ENCODE measurements at regions not wholly inside any gene's neighbourhood (a gene's known extent, or its start where the extent isn't known, plus 50 kb on each side); places are given as distances from the start of the nearest gene placed in this dataset.

DNA sequence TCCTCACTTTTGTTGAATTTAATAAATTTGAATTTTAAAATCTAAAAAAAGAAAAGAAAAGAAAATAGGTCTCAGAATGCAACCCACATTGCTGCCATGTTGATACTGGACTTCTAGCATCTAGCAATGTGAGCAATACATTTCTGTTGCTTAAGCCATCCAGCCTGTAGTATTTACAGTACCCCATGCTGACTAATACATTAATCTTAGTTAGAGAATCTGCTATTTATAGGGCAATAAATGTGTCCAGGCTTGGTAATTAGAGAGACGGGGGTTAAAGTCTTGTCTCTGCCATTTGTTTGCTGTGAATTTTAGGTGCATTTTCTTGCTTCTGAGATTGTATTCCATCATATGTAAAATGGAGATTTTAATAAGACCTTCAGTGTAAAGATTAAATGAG, 471.3 kb downstream of the DHX35 start:
- TF ChIP-seq, protein P1, sequence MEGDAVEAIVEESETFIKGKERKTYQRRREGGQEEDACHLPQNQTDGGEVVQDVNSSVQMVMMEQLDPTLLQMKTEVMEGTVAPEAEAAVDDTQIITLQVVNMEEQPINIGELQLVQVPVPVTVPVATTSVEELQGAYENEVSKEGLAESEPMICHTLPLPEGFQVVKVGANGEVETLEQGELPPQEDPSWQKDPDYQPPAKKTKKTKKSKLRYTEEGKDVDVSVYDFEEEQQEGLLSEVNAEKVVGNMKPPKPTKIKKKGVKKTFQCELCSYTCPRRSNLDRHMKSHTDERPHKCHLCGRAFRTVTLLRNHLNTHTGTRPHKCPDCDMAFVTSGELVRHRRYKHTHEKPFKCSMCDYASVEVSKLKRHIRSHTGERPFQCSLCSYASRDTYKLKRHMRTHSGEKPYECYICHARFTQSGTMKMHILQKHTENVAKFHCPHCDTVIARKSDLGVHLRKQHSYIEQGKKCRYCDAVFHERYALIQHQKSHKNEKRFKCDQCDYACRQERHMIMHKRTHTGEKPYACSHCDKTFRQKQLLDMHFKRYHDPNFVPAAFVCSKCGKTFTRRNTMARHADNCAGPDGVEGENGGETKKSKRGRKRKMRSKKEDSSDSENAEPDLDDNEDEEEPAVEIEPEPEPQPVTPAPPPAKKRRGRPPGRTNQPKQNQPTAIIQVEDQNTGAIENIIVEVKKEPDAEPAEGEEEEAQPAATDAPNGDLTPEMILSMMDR (IDR thresholded peaks at IDR 0.05; ENCODE audit: insufficient read depth, missing control alignments): no peak
- FAIRE-seq (no peak), DNase-seq (ENCODE audit: insufficient read length, low spot score) (no peak)

DNA sequence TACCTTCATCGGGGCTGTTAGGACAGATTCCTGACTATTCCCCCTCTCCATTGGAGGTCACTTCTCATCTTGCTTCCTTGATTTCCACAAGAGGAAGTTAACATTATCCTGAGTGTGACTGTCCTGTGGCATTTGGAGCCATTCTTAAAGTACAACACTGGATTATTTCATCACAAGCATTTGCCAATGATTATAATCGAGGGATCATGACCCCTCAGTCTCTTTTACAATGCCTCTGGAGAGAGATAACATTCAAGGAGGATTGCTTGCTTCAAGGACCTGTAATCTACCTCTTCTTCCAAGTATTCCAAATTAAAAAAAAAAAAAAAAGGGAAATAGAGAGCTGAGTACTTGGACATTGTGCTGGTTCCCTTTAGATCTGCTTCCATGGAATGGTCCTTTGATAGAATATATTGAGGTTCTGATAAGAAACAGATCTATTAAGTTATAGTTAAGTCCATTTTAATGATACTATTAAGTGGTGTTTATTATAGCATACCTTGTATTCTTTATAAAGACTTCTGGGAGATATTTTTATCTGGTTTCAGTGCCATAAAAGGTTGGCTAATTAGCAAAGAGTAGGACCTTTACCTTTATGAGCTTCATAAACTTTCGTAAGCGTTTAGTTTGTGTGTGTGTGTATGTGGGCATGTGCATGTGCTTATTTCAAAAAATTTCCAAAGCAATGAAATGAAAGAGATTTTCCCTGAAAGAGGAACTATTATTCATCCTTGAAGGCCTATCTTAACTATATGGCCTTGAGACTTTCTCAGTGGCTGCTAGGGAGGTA, 469.1 kb downstream of the DHX35 start:
- FAIRE-seq (no peak), DNase-seq (ENCODE audit: insufficient read length, low spot score) (no peak)
- TF ChIP-seq, protein P1 (IDR thresholded peaks at IDR 0.05; ENCODE audit: insufficient read depth, missing control alignments): no peak

DNA sequence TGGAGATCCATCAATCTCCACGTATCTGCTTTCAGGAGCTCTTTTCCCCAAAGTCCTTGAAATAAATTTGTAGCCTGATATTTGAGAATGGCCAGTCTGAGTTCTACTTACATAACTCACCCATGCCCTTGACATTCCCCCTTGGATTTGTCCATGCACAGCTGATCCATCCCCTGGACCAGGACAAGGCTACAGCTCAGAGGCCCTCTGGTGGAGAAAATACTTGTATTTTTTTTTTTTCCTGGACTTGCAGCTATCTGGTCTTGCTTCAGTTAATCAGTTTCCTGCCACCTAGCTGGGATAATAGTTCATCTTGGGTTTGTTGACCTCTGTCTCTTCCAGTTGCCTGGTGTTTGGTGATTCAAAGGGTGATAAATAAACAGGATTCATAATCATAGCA, 467.6 kb downstream of the DHX35 start:
- DNase-seq (ENCODE audit: insufficient read length, low spot score): no peak
- TF ChIP-seq, protein P1 (IDR thresholded peaks at IDR 0.05; ENCODE audit: insufficient read depth, missing control alignments): no peak
- no peak for FAIRE-seq

DNA sequence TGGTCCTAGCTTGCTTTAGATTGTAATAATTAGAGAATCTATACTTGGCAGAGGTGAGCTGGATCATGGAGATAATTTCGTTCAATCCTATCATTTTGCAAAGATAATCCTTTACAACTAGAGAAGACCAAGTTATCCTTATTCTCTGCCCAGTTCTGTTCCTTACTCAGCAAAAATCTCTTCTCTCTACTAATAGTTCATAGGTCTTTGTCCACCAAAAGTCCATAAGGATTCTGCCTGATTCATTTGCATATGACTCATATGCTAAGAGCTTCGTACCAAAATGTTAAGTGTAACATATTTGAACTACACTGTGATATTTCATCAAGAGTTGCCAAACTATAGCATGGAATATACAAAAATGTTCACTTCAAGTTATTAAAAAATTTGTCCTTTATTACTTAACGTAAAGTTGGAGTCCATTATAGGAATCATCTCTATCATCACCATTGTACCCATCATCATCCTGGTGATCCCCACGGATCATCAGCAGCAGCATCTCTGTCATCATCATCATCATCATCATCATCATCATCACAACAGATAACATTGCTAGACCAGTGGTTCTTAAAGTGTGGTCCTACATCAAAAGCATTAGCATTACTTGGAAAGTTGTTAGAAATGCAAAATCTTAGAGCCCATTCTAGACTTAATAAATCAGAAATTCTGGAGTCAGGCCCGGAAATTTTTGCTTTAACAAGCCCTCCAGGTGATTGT, 463.0 kb downstream of the DHX35 start:
- DNase-seq (ENCODE audit: insufficient read length, low spot score) (no peak), FAIRE-seq (no peak)
- TF ChIP-seq, protein P1 (IDR thresholded peaks at IDR 0.05; ENCODE audit: insufficient read depth, missing control alignments): no peak

DNA sequence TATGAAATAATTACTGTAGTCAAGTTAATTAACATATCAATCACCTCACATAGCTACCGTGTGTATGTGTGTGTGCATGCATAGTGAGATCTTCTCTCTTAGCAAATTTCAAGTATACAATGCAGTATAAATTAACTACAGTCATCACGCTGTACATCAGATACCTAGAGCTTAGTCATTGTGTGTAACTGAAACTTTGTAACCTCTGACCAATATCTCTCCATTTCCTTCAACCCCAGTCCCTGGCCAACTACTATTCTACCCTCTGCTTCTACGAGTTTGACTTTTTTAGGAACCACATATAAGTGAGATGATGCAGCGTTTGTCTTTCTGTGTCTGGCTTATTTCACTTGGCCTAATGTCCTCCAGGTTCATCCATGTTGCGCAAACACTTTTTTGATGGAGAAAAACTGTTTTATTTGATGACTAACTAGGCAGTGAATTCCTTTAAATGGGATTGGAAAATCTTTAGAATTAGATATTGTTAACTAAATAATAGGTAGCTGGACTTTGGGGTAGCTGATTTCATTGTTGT, 459.5 kb downstream of the DHX35 start:
- DNase-seq (ENCODE audit: insufficient read length, low spot score) (no peak), FAIRE-seq (no peak)
- TF ChIP-seq, protein P1 (IDR thresholded peaks at IDR 0.05; ENCODE audit: insufficient read depth, missing control alignments): no peak

DNA sequence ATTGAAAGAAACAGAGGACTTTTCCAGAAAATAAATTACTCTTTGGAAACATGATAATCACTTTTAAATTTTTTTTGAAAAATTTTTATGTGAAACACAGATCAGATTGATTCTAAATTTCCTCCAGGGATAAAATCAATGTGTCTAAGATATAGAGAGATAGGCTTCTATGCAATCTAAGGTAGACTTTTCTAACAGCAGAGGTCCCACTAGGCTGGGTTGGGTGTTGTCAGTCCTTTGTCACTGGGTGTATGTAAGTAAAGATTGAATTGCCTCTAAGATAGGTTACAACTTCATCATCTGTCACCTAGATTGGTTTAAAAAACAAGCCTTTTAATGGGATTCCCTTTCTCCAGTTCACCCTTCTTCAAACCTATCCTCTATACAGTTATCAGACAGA, 449.9 kb downstream of the DHX35 start:
- TF ChIP-seq, protein P1 (IDR thresholded peaks at IDR 0.05; ENCODE audit: insufficient read depth, missing control alignments): no peak
- no peak for FAIRE-seq
- no peak for DNase-seq (ENCODE audit: insufficient read length, low spot score)

DNA sequence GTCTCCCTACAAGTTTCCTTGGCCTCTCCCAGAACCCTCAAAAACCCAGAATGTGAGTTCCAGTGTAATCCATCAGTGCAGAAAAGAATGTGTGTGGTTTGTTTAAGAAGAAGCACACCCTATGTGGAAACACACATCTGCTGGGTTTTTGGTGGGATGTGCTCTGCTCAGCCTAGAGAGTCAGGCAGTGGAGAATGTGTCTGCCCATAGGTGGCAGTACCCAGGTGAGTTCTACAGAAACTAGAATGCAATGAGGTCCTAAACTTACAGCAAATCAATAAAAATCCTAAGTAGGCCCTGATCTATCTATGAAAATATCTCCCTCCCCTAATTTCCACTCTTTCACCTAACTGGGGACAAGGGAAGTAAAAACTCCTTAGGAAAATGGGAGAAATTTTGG, 437.3 kb downstream of the DHX35 start:
- TF ChIP-seq, protein P1 (IDR thresholded peaks at IDR 0.05; ENCODE audit: insufficient read depth, missing control alignments): no peak
- DNase-seq (ENCODE audit: insufficient read length, low spot score): no peak
- no peak for FAIRE-seq

All from D721Med (cell line).